DMS53 treated with DMSO at 0.1 percent for 48 hours (cell line): ENCODE measurements at regions not wholly inside any gene's neighbourhood (a gene's known extent, or its start where the extent isn't known, plus 50 kb on each side); places are given as distances from the start of the nearest gene placed in this dataset.
"Not testable (repeated sequence)": the region's sequence is repeated elsewhere in the genome, so short reads cannot be mapped to it uniquely, and the experiment has no call there.

Experiments used
- DNase-seq: peaks from one replicate; lab custom pipeline; 2025; ENCODE audit not compliant: unreplicated experiment; lab: John Stamatoyannopoulos, UW

DNA sequence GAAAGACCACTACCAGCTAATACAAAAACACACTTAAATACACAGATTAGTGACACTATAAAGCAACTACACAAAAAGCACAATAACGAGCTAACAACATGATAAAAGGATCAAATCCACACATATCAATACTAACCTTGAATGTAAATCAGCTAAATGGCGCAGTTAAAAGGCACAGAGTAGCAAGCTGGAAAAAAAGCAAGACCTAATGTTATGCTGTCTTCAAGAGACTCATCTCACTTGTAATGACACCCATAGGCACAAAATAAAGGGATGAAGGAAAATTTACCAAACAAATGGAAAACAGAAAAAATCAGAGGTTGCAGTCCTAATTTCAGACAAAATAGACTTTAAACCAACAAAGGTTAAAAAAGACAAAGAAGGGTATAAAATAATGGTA is 86.3 kb downstream of the NUS1 start:
- no peak for DNase-seq

DNA sequence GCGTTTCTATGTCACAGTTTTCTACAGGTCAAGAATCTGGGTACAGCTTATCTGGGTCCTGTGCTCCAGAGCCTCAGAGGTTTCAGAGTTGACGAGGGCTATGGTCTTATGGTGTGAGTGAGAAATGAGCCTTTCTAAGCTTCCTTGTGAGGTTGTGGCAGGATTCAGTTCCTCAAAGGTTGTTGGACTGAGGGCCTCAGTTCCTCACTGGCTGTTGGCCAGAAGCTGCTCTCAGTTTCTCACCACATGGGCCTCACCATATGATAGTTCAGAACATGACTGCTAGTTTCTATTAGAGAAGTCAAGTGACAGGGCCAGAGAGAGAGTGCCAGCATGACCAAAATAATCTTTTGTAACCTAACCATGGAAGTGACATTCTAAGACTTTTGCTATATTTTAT is 96.1 kb downstream of the NUS1 start:
- no peak for DNase-seq

DNA sequence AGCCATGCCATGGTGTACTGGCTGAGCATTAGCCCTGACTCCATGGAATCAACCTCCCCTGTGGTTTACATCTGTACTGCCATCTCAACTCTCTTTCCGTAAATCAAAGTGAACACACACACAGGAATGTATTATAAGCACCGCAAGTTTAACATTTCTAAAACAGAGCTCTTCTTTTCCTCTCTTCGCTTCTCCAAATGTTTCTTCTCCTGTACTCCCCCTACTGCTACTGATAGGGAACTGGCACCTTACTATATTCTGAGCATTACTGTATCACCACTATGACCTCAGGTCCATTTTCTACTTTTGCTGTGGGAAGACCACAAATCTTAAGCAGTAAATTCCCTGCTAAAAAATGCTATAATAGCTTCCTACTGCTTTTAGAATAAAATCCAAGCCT is 101.2 kb downstream of the NUS1 start:
- no peak for DNase-seq

DNA sequence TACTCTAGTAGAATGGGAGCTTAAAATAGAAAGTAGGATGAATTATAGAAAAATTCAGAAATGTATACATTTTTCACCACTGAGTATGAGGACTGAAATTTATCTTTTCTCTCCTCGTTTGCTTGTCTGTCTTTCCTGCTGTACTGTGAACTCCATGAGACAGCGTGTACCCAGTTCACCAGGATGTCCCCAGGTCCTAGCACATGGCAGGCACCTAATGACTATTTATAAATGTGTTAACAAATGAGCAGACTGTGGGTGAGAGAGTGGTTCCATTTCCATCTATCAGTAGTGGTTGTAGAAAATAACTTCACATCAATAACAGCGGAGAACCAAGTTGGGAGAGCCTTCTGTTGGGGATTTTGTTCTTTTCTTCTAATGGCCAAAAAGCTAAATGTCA is 106.3 kb downstream of the NUS1 start:
- no peak for DNase-seq

DNA sequence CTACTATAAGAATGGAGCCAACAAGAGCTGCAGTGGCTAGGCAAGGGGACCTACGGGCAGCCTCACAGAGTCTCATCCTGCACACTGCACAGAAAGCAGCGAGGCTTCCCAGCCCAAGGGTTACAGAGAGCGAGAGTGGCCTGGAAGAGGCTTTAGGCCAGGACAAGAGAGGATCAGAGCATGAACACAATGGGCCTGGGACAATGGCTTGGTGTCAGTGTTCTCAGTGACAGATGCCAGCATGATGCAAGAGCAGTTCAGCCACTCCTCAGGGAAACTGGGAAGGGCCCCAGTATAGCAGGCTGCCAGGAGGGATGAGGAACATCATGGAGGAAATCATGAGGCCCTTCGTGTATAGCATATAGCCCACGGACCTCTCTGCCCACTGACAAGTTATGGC is 108.0 kb downstream of the NUS1 start:
- DNase-seq, result no peak

DNA sequence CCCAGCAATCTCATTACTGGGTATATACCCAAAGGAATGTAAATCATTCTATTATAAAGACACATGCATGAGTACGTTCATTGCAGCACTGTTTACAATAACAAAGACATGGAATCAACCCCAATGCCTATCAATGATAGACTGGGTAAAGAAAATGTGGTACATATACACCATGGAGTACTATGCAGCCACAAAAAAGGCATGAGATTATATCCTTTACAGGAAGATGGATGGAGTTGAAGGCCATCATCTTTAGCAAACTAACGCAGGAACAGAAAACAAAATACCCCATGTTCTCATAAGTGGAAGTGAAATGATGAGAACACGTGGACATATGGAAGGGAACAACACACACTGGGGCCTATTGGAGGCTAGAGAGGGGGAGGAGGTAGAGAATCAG is 115.7 kb downstream of the NUS1 start:
- DNase-seq, result no peak

DNA sequence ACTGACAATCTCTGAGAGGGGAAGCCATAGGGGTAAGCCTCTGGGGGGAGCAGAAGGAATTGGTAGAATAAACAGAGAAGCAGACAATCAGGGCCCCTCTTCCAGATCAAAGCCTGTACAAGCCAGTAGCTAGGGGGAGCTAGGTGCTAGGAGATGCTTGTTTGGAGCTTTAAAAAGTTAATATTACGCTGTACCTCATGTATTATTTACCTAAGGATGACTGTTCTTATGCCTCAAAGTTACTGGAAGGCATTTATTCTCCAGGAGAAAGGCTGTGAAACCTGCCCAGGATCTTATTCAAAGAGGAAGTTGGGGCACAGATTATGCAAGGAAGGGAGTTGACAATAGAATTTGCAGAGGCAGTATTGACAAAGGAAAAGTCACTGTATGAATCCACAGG is 111.8 kb upstream of the SLC35F1 start:
- no peak for DNase-seq

DNA sequence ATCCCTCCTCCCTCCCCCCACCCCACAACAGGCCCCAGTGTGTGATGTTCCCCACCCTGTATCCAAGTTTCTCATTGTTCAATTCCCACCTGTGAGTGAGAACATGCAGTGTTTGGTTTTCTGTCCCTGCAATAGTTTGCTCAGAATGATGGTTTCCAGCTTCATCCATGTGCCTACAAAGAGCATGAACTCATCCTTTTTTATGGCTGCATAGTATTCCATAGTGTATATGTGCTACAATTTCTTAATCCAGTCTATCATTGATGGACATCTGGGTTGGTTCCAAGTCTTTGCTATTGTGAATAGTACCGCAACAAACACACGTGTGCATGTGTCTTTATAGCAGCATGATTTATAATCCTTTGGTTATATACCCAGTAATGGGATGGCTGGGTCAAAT is 108.2 kb upstream of the SLC35F1 start:
- DNase-seq, result not testable (repeated sequence)

DNA sequence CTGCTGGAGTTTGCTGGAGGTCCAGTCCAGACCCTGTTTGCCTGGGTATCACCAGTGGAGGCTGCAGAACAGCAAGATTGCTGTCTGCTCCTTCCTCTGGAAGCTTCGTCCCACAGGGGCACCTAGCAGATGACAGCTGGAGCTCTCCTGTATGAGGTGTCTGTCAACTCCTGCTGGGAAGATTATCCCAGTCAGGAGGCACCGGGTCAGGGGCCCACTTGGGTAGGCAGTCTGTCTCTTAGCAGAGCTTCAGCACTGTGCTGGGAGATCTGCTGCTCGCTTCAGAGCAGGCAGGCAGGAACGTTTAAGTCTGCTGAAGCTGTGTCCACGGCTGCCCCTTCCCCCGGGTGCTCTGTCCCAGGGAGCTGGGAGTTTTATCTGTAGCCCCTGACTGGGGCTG is 96.8 kb upstream of the SLC35F1 start:
- no peak for DNase-seq

DNA sequence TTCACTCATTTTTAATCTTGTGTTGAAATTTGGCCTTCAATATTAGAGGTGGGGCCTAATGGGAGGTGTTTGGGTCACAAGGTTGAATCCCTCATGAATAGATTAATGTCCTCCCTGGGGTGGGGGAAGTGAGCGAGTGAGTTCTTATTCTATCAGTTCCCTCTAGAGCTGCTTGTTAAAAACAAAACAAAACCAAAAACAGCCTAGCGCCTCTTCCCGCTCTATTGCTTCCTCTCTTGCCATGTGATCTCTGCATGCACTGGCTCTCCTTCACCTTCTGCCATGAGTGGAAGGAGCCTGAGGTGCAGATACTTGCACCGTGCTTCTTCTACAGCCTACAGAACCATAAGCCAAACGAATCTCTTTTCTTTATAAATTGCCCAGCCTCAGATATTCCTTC is 89.6 kb upstream of the SLC35F1 start:
- no peak for DNase-seq

DNA sequence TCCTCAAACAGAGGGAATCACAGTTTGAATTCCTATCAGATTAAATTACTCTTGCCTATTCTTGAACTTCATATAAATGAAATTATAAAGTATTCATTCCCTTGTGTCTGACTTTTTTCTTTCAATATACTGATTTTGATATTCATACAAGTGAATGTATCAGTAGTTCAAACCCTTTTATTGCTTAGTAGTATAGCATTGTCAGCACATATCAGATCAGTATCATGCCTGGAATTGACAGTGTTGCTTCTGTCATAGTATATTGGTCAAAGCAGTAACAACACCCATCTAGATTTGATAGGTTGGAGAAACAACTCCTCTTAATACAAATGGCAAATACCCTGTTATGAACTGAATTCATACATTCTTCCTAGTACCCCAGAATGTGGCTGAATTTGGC is 89.1 kb upstream of the SLC35F1 start:
- no peak for DNase-seq

DNA sequence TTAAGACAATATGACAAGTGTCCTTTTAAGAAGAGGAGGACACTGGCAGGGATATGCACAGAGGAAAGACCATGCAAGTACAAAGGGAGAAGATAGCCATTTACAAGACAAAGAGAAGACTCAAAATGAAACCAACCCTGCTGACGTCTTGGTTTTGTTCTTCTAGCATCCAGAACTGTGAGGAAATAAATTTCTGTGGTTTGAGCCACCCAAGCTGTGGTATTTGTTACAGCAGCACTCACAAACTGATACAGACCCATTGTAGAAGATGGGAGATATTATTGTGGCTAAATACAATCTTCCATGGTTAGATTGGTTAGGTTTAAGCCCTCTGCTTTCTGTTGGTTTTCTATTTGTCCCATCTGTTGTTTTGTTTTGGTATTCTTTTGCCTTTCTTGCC is 88.6 kb upstream of the SLC35F1 start:
- DNase-seq, result no peak

DNA sequence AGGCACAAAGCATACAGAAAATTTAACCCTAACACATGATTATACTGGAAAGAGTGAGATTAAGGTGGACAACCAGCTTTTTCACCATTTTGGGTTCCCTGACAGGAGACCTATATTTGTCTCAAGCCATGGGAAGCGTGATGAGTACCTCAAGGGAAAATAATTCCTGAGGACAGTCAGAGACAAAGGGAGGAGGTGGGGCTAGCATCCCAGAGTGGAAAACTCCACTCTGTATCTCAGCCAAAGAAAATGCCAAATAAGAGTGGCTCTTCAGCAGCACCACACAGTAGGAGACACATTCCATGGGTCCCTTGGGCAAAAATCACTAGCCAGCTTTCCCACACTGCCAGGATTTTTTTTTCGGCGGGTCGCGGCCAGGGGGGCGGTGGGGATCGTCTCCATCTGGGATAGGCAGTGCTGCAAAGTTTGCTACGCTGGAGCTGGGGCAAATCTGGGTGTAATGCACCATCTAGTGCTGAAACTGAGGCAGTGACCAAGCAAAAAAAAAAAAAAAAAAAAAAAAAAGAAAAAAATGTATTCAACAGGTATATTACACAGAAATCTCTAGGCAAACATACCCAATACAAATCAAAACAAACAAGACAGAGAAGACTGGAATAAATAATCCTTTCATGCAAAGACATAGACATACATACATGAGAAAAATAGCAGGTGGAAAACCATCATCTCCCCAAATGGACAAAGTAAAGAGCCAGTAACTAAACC is 77.3 kb upstream of the SLC35F1 start:
- peak; percentile 35 for DNase-seq

DNA sequence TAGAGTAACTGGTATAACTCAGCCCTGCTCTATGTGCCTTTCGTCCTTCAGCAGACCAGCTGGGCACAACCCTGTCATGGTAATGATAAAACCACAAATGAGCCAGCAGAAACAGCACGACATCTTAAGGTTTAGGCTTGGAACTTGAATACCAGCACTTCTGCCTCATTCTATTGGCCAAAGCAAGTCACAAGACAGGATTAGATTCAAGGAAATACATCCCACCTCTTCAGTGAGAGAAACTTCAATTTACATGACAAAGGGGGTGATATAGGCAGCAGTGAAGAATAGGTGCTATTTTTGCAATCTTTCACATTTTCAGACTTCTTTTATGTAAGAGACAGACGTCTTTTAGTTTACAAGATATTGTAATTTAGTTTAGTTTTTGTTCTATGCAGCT is 69.8 kb upstream of the SLC35F1 start:
- no peak for DNase-seq

DNA sequence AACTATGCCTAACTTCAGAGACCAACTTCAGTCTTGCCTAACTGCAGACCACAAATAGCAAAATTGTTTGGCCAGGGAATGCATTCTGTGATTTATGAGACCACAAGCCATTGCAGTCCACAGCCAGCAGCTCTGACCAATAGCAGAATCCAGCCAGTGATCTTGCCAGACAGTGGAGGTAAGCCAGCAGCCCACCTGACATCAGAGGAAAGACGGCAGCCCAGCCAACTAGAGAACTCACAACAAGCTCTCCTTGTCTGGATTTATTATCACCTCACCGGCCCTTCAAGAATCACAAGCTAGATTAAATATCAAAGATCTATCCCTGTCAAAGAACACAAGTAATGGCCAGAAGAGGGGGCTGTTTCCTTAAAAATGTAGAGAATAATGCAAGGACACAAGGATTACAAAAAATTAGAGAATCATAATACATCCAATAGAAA is 66.5 kb upstream of the SLC35F1 start:
- peak; percentile 39 for DNase-seq

DNA sequence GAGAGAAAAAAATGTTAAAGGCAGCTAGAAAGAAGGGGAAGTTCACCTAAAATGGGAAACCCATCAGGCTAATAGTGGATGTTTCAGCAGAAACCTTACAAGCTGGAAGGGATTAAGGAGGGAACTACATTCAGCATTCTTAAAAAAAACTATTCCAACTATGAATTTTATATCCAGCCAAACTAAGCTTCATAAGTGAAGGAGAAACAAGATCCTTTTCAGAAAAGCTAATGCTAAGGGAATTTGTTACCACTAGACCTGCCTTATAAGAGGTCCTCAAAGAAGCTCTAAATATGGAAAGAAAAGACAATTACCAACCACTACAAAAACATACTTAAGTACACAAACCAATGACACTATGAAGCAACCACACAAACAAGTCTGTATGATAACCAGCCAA is 59.2 kb upstream of the SLC35F1 start:
- DNase-seq, result no peak

DNA sequence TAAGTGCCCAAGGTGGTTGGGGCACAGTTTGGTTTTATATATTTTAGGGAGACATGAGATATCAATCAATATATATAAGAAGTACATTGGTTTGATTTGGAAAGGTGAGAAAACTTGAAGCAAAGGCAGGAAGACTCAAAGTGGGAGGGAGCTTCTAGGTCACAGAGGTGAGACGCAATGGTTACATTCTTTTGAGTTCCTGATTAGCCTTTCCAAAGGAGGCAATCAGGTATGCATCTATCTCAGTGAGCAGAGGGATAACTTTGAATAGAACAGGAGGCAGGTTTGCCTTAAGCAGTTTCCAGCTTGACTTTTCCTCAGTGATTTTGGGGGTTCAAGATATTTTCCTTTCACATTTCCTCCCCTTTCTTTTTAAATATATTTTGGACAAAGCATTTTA is 58.0 kb upstream of the SLC35F1 start:
- no peak for DNase-seq
